AG09309 (cell line): ENCODE measurements at regions not wholly inside any gene's neighbourhood (a gene's known extent, or its start where the extent isn't known, plus 50 kb on each side); places are given as distances from the start of the nearest gene placed in this dataset.

ENCODE experiments used
- DNase-seq: peaks from one replicate; pipeline ENCODE4 v3.0.0-alpha.2; 2010; ENCODE audit warnings: low read depth
- H3K4me3 ChIP-seq: 2 replicates; pipeline ENCODE4 v1.5.1; 2011; ENCODE audit warnings: mild to moderate bottlenecking, low read depth, low read length, moderate library complexity; ENCODE audit not compliant: control insufficient read depth
- TF ChIP-seq, protein P1 (sequence below): IDR thresholded peaks from 2 replicates; pipeline ENCODE4 v1.5.1; 2011; ENCODE audit warnings: mild to moderate bottlenecking, low read depth, low read length, inconsistent platforms; ENCODE audit not compliant: insufficient read depth, control insufficient read depth; ENCODE audit errors: missing control alignments

- TF ChIP-seq, protein P1, sequence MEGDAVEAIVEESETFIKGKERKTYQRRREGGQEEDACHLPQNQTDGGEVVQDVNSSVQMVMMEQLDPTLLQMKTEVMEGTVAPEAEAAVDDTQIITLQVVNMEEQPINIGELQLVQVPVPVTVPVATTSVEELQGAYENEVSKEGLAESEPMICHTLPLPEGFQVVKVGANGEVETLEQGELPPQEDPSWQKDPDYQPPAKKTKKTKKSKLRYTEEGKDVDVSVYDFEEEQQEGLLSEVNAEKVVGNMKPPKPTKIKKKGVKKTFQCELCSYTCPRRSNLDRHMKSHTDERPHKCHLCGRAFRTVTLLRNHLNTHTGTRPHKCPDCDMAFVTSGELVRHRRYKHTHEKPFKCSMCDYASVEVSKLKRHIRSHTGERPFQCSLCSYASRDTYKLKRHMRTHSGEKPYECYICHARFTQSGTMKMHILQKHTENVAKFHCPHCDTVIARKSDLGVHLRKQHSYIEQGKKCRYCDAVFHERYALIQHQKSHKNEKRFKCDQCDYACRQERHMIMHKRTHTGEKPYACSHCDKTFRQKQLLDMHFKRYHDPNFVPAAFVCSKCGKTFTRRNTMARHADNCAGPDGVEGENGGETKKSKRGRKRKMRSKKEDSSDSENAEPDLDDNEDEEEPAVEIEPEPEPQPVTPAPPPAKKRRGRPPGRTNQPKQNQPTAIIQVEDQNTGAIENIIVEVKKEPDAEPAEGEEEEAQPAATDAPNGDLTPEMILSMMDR, result no peak
- DNase-seq, result no peak
- H3K4me3 ChIP-seq, result no peak overlapping the region
Observed at GRCh38 chr9:32300373-32300772, 84.1 kb upstream of the ACO1 start.

- no peak for DNase-seq
- TF ChIP-seq, protein P1, result no peak
- no peak overlapping the region for H3K4me3 ChIP-seq
Observed at GRCh38 chr9:32304495-32304894, 79.9 kb upstream of the ACO1 start.

GRCh38 chr9:32306006-32306405 lies 78.4 kb upstream of the ACO1 start:
- no peak overlapping the region for H3K4me3 ChIP-seq
- TF ChIP-seq, protein P1, result no peak
- DNase-seq, result no peak

- no peak for DNase-seq
- no peak overlapping the region for H3K4me3 ChIP-seq
- TF ChIP-seq, protein P1, result no peak
Observed at GRCh38 chr9:32319312-32319929, 65.0 kb upstream of the ACO1 start.

GRCh38 chr9:32322622-32323021 lies 61.8 kb upstream of the ACO1 start:
- H3K4me3 ChIP-seq, result no peak overlapping the region
- DNase-seq, result no peak
- TF ChIP-seq, protein P1, result no peak

DNA sequence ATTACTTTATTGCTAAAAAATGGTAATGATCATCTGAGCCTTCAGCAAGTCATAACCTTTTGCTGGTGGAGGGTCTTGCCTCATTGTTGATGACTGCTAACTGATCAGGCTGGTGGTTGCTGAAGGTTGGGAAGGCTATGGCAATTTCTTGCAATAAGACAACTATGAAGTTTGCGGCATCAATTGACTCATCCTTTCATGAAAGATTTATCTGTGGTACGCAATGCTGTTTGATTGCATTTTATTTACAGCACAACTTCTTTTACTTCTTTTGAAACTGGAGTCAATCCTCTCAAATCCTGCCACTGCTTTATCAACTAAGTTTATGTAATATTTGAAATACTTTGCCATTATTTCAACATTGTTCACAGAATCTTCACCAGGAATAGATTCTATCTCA lies 58.3 kb upstream of the ACO1 start:
- TF ChIP-seq, protein P1, result no peak
- no peak overlapping the region for H3K4me3 ChIP-seq
- no peak for DNase-seq

- TF ChIP-seq, protein P1, result no peak
- H3K4me3 ChIP-seq, result no peak overlapping the region
- DNase-seq, result no peak
Observed at GRCh38 chr9:32331240-32331639, 53.2 kb upstream of the ACO1 start.
